KMS-11 (cell line): ENCODE measurements at regions not wholly inside any gene's neighbourhood (a gene's known extent, or its start where the extent isn't known, plus 50 kb on each side); places are given as distances from the start of the nearest gene placed in this dataset.

Experiments
- H2AFZ ChIP-seq: fragments of 200-600 bp; sonication (generic); 2 replicates; pipeline ENCODE4 v1.6.1; 2016; ENCODE audit warnings: antibody characterized with exemption, mixed run types, low read depth
- H3K27ac ChIP-seq: fragments of 200-600 bp; sonication (generic); 2 replicates; pipeline ENCODE4 v1.6.1; 2016; ENCODE audit warnings: mild to moderate bottlenecking, mixed run types
- H3K27me3 ChIP-seq: fragments of 200-600 bp; sonication (generic); 2 replicates; pipeline ENCODE4 v1.6.1; 2017; ENCODE audit warnings: mild to moderate bottlenecking, low read depth, mixed run types, moderate library complexity; ENCODE audit not compliant: insufficient read depth
- H3K36me3 ChIP-seq: fragments of 200-600 bp; sonication (generic); 2 replicates; pipeline ENCODE4 v1.6.1; 2017; ENCODE audit warnings: mild to moderate bottlenecking, mixed run types; ENCODE audit not compliant: insufficient read depth
- H3K4me1 ChIP-seq: fragments of 200-600 bp; sonication (generic); 2 replicates; pipeline ENCODE4 v1.6.1; 2016; ENCODE audit warnings: mild to moderate bottlenecking, low read depth, mixed run types; ENCODE audit not compliant: poor library complexity, severe bottlenecking
- H3K4me2 ChIP-seq: fragments of 200-600 bp; sonication (generic); 2 replicates; pipeline ENCODE4 v1.7.0; 2016; ENCODE audit warnings: mild to moderate bottlenecking, mixed run types
- H3K4me3 ChIP-seq: fragments of 200-600 bp; sonication (generic); IDR thresholded peaks from 2 replicates; pipeline ENCODE4 v1.6.1; 2017; ENCODE audit warnings: low read depth, low read length, mixed read lengths; ENCODE audit not compliant: insufficient read depth
- H3K79me2 ChIP-seq: fragments of 200-600 bp; sonication (generic); 2 replicates; pipeline ENCODE4 v1.6.1; 2016; ENCODE audit warnings: low read depth, mixed run types; ENCODE audit not compliant: insufficient read depth
- H3K9ac ChIP-seq: fragments of 200-600 bp; sonication (generic); 2 replicates; pipeline ENCODE4 v1.6.1; 2016; ENCODE audit warnings: mild to moderate bottlenecking, mixed run types
- H4K20me1 ChIP-seq: fragments of 200-600 bp; sonication (generic); 2 replicates; pipeline ENCODE4 v1.6.1; 2016; ENCODE audit warnings: mild to moderate bottlenecking, mixed run types; ENCODE audit not compliant: insufficient read depth
- CTCF ChIP-seq: fragments of 200-600 bp; sonication (generic); conservative IDR thresholded peaks from 2 replicates; pipeline ENCODE4 v1.6.1; 2017; ENCODE audit warnings: low read depth, mild to moderate bottlenecking, antibody characterized with exemption, low read length, moderate library complexity, mixed read lengths

DNA sequence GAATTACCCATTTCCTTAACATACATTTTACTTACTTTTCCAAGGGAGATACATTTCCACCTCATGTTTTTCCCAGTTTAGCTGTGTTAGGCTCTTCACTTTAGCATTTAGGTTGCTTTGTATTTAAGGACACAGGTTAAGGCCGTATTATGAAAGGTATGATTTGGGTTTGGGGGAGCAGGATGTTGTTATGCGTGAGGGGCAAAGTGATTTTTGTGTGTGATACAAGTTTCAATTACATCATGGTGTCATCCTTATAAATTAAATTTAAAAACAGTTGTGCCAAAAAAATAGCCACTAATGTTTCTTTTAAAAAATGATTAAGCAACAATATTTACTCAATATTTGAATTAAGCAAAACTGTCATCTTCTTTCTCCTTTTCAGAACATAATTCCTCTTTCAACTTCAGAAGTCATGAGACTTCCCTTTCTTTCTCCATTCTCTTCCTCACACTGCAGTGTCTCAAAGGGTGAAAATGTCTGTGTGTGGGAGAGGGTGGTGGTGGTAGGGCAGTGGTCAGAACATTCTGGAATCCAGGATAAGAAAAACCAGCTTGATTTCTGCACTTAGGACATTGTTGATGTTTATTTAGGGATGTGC, 126.2 kb downstream of the KCNRG start:
- no peaks in the 10 kb centered on the region for H3K79me2 ChIP-seq
- no peak overlapping the region for H2AFZ ChIP-seq
- no peaks in the 10 kb centered on the region for H3K4me1 ChIP-seq
- no peaks in the 10 kb centered on the region for H4K20me1 ChIP-seq
- H3K36me3 ChIP-seq, result no peaks in the 10 kb centered on the region
- no peak for TF ChIP-seq CTCF
- H3K27me3 ChIP-seq, result no peaks in the 10 kb centered on the region
- H3K4me2 ChIP-seq, result no peak overlapping the region
- no peak overlapping the region for H3K9ac ChIP-seq
- H3K4me3 ChIP-seq, result no peak overlapping the region
- H3K27ac ChIP-seq, result no peak overlapping the region

GRCh38 chr13:50144246-50145160, 129.3 kb downstream of the KCNRG start:
- no peak for TF ChIP-seq CTCF
- Histone ChIP-seq H4K20me1 (no peaks in the 10 kb centered on the region), H3K79me2 (no peaks in the 10 kb centered on the region), H3K4me3 (no peak overlapping the region), H3K27ac (no peak overlapping the region), H3K4me2 (no peak overlapping the region), H3K36me3 (no peaks in the 10 kb centered on the region), H3K4me1 (no peaks in the 10 kb centered on the region), H3K9ac (no peak overlapping the region), H2AFZ (no peak overlapping the region), H3K27me3 (no peaks in the 10 kb centered on the region)

DNA sequence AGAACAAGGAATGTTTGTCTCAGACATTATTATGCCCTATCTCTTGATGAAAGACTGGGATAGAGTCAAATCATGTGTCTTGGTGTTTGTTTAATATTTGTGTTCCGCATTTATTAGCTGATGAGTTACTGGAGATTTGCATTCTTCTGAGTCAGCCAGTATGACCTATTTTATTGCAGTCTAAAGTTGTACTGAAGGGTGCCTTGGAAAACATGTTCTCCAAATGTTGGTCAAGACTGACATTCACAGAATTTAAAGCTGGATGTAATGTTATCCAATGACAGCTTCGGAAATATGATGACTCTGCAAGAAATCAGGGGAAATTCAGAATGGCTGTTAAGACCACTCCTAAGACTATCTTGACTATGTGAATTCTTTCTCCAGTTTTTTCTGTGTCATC, 134.0 kb downstream of the KCNRG start:
- TF ChIP-seq CTCF, result no peak
- no peak overlapping the region for H3K9ac ChIP-seq
- no peak overlapping the region for H3K27ac ChIP-seq
- H3K4me1 ChIP-seq, result peaks cover 24% of the 10 kb centered on the region
- no peaks in the 10 kb centered on the region for H3K36me3 ChIP-seq
- H3K4me2 ChIP-seq, result no peak overlapping the region
- H3K4me3 ChIP-seq, result no peak overlapping the region
- no peaks in the 10 kb centered on the region for H3K27me3 ChIP-seq
- H4K20me1 ChIP-seq, result no peaks in the 10 kb centered on the region
- H2AFZ ChIP-seq, result no peak overlapping the region
- H3K79me2 ChIP-seq, result no peaks in the 10 kb centered on the region

DNA sequence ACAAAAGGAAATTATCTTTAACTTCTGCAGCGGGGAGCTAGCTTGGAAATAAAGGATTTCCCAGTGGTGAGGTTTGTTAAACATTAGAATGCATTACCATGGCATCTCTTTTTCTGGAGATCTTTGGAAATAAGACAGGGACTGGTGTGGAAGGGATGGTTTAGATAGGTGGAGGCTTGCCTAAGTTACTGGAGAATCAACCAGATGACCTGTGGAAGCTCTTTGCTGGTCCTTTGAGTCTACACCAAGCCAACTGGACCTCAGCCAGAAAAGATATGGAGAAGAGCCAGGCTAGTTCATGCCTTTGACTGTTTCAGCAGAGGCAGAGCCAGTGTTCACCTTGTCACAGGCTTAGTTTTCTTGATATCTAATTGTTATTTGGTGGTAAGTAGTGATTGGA, 134.7 kb downstream of the KCNRG start:
- peaks cover 24% of the 10 kb centered on the region for H3K4me1 ChIP-seq
- no peak overlapping the region for H3K9ac ChIP-seq
- TF ChIP-seq CTCF, result no peak
- no peak overlapping the region for H2AFZ ChIP-seq
- H3K27me3 ChIP-seq, result no peaks in the 10 kb centered on the region
- no peaks in the 10 kb centered on the region for H3K36me3 ChIP-seq
- no peak overlapping the region for H3K4me3 ChIP-seq
- H4K20me1 ChIP-seq, result no peaks in the 10 kb centered on the region
- no peaks in the 10 kb centered on the region for H3K79me2 ChIP-seq
- H3K4me2 ChIP-seq, result no peak overlapping the region
- H3K27ac ChIP-seq, result no peak overlapping the region
